ENCODE measurements at regions not wholly inside any gene's neighbourhood (a gene's known extent, or its start where the extent isn't known, plus 50 kb on each side); places are given as distances from the start of the nearest gene placed in this dataset.
"Not testable (repeated sequence)": the region's sequence is repeated elsewhere in the genome, so short reads cannot be mapped to it uniquely, and the experiment has no call there.

- no peak for TF ChIP-seq ZFX (IDR thresholded peaks at IDR 0.05)
- TF ChIP-seq, protein P1, sequence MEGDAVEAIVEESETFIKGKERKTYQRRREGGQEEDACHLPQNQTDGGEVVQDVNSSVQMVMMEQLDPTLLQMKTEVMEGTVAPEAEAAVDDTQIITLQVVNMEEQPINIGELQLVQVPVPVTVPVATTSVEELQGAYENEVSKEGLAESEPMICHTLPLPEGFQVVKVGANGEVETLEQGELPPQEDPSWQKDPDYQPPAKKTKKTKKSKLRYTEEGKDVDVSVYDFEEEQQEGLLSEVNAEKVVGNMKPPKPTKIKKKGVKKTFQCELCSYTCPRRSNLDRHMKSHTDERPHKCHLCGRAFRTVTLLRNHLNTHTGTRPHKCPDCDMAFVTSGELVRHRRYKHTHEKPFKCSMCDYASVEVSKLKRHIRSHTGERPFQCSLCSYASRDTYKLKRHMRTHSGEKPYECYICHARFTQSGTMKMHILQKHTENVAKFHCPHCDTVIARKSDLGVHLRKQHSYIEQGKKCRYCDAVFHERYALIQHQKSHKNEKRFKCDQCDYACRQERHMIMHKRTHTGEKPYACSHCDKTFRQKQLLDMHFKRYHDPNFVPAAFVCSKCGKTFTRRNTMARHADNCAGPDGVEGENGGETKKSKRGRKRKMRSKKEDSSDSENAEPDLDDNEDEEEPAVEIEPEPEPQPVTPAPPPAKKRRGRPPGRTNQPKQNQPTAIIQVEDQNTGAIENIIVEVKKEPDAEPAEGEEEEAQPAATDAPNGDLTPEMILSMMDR (conservative IDR thresholded peaks at IDR 0.05): no peak
- no peak overlapping the region for H3K27ac ChIP-seq
Observed at GRCh38 chr5:96201503-96201902, 231.5 kb downstream of the PCSK1 start.

DNA sequence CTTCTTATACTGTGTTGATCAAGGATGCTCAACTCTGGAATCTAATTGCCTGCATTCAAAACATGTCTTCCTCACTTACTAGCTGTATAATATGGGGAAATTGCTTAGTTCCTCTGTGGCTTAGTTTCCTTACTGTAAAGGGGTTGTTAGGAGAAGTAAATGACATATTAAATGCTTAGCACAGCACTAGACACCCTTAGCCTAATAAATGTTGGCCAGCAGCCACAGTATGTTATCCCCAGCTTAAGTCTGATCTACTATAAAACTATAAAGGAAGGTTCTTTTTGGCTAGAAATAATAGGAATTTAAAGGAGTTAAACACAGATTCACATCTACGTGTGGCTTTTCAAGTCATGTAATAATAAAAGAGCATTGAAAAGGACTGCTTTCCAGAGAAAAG, 232.4 kb downstream of the PCSK1 start:
- no peak for TF ChIP-seq ZFX (IDR thresholded peaks at IDR 0.05)
- TF ChIP-seq, protein P1 (conservative IDR thresholded peaks at IDR 0.05): no peak
- H3K27ac ChIP-seq: no peak overlapping the region

DNA sequence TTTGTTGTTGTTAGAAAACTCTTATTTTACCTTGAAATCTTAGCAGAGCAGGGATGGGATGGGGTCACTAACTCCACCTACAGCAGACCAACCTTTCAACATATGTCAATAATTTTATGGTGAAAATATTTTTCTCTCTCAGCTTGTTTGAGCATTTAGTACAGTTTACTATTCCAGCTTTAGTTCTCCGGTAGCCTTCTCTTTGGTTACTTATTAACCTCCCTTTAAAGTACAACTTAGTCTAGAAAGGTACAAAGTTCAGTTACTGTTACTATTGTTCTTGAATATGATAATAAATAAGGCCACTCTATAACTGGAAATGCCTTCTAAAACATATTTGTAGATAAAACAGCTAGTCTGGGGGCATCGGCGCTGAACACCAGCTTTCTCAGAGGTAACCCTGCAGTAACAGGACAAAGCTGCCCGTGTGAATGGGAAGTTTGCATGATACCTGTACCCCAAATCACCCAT, 233.3 kb downstream of the PCSK1 start:
- no peak overlapping the region for H3K27ac ChIP-seq
- no peak for TF ChIP-seq ZFX (IDR thresholded peaks at IDR 0.05)
- TF ChIP-seq, protein P1 (conservative IDR thresholded peaks at IDR 0.05): no peak

- no peak overlapping the region for H3K27ac ChIP-seq
- no peak for TF ChIP-seq ZFX (IDR thresholded peaks at IDR 0.05)
- TF ChIP-seq, protein P1 (conservative IDR thresholded peaks at IDR 0.05): no peak
Observed at GRCh38 chr5:96198356-96199058, 234.5 kb downstream of the PCSK1 start.

GRCh38 chr5:96197767-96198166, 235.3 kb downstream of the PCSK1 start:
- H3K27ac ChIP-seq: not testable (repeated sequence)

GRCh38 chr5:96197347-96197746, 235.7 kb upstream of the ELL2 start:
- TF ChIP-seq, protein P1 (conservative IDR thresholded peaks at IDR 0.05): no peak
- no peak for TF ChIP-seq ZFX (IDR thresholded peaks at IDR 0.05)
- H3K27ac ChIP-seq: no peak overlapping the region

GRCh38 chr5:96196890-96197289, 235.2 kb upstream of the ELL2 start:
- TF ChIP-seq ZFX (IDR thresholded peaks at IDR 0.05): no peak
- TF ChIP-seq, protein P1 (conservative IDR thresholded peaks at IDR 0.05): no peak
- H3K27ac ChIP-seq: no peak overlapping the region

GRCh38 chr5:96196407-96196806, 234.8 kb upstream of the ELL2 start:
- TF ChIP-seq ZFX (IDR thresholded peaks at IDR 0.05): no peak
- TF ChIP-seq, protein P1 (conservative IDR thresholded peaks at IDR 0.05): no peak
- no peak overlapping the region for H3K27ac ChIP-seq

Measured in C4-2B (cell line).